Psoas muscle (tissue), 7 donors: ENCODE measurements at regions not wholly inside any gene's neighbourhood (a gene's known extent, or its start where the extent isn't known, plus 50 kb on each side); places are given as distances from the start of the nearest gene placed in this dataset.

ENCODE experiments used
- ATAC-seq, 4 donors: fragments of 200-7000 bp; cut with Tn5 transposase; one replicate each; pipeline ENCODE4 v1.9.1; 2020; ENCODE audit warnings: moderate library complexity in 3 of 4, mild to moderate bottlenecking in 2 of 4
- DNase-seq, 2 donors: peaks; one replicate each; pipeline ENCODE4 v3.0.0-alpha.2; 2020
- H3K27ac ChIP-seq: fragments of 200-600 bp; one replicate; pipeline ENCODE4 v1.8.0; 2022
- H3K27me3 ChIP-seq, 3 donors: fragments of 200-600 bp in 1 of 3; one replicate each; pipeline versions ENCODE4 v1.6.1 to v1.8.0; 2013 to 2022; ENCODE audit warnings: low read length in 2 of 3, mild to moderate bottlenecking in 2 of 3, moderate library complexity in 1 of 3; ENCODE audit not compliant: insufficient read depth in 3 of 3
- H3K36me3 ChIP-seq, 2 donors: fragments of 200-600 bp in 1 of 2; one replicate each; pipeline versions ENCODE4 v1.6.1 to v1.8.0; 2013 to 2022; ENCODE audit warnings: low read depth in 1 of 2, mild to moderate bottlenecking in 1 of 2, moderate library complexity in 1 of 2; ENCODE audit not compliant: insufficient read depth in 1 of 2
- H3K4me1 ChIP-seq: fragments of 200-600 bp; one replicate; pipeline ENCODE4 v1.8.0; 2022
- H3K4me3 ChIP-seq: fragments of 200-600 bp; one replicate; pipeline ENCODE4 v1.8.0; 2022; ENCODE audit warnings: mild to moderate bottlenecking
- H3K9me3 ChIP-seq: fragments of 200-600 bp; one replicate; pipeline ENCODE4 v1.8.0; 2022
- CTCF ChIP-seq: fragments of 200-600 bp; IDR thresholded peaks from one replicate; pipeline ENCODE4 v1.8.0; 2022; ENCODE audit warnings: antibody characterized with exemption
- WGBS, 3 donors: extraction: QIAGEN DNeasy Blood & Tissue Kit; methylation state at CpG; one replicate each; pipeline versions ENCODE4 v1.1.6 to v1.1.7; 2013; 5-methylcytosine and 5-hydroxymethylcytosine counted together
- intact Hi-C, 2 donors: fragments of 100-400 bp; cut with DNase I; formaldehyde crosslinking; loops; one replicate each; pipeline versions ENCODE4 v1.11.0 to v1.14.2; 2022
- donor health status: healthy with polysubstance abuse.
- donor health status: DM: no; HTN: no; CAD: no; lungs with moderate emphysema.
- donor health status: Bipolar disorder and iron deficiency.
- donor health status: healthy.
- donor health status: DM: yes; HTN: yes; CAD: no.
- donor health status: DM: no; HTN: no; CAD: no.
- donor health status: DM: yes; HTN: yes; CAD: no.

DNA sequence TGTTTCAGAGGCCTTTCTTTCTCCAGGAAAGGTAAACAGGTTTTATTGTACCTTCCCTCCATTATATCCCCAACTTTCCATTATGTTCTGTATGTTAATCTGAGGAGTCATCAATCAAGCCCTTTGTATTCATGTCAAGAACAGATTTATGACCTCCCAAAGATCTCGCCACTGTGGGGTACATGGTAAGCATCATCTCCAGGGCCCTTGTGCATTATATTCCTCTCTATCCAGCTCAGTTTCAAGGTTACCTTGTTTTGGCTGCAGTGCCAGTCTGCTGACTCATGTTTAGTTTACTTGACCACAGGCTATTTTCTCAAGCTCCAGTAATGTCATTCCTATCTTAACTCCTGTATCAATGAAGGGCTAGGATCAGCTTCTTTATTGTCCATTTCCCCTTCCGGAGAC, 125.1 kb upstream of the FRMPD4 start:
- H3K4me3 ChIP-seq: no peak overlapping the region
- intact Hi-C loops: no loop called here
- no peaks in the 10 kb centered on the region for H3K36me3 ChIP-seq
- H3K9me3 ChIP-seq: peaks cover 4% of the 10 kb centered on the region
- DNase-seq: no peak
- H3K27me3 ChIP-seq: no peaks in the 10 kb centered on the region
- WGBS, 3 donors: 70 to 76% (median 75%) methylated on average over 2 of the region's 2 CpGs
- no peak overlapping the region for H3K27ac ChIP-seq
- ATAC-seq: no peak
- no peak for TF ChIP-seq CTCF
- no peaks in the 10 kb centered on the region for H3K4me1 ChIP-seq

- Histone ChIP-seq H3K9me3 (no peaks in the 10 kb centered on the region), H3K27ac (no peak overlapping the region), H3K4me1 (no peaks in the 10 kb centered on the region), H3K4me3 (no peak overlapping the region), H3K36me3 (no peaks in the 10 kb centered on the region), H3K27me3 (no peaks in the 10 kb centered on the region)
- no peak for DNase-seq
- intact Hi-C loops: no loop called here
- no peak for TF ChIP-seq CTCF
- 63 to 65% (median 63%) methylated on average over 1 of the region's 1 CpG for WGBS, 3 donors
- no peak for ATAC-seq
Observed at GRCh38 chrX:12021698-12022097, 116.6 kb upstream of the FRMPD4 start.

DNA sequence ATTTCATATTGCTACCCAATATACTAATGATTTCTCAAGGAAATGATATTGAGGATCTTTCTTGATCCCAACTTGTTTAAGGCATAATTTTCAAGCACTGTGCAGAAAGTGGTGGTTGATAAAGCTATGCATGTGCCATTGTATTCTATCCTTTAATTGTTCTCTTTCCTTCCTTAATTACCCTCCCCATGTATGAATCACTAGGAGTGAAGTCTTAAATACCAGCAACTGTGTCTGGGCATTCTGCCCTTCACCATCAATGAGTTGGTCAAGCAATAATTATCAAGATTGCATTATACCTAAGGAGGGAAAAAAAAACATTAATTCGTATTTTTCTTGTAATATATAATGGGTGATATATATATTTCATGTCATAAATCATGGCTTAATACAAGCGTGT, 111.8 kb upstream of the FRMPD4 start:
- Histone ChIP-seq H3K27me3 (no peaks in the 10 kb centered on the region), H3K4me3 (no peak overlapping the region), H3K9me3 (no peaks in the 10 kb centered on the region), H3K27ac (no peak overlapping the region), H3K36me3 (no peaks in the 10 kb centered on the region), H3K4me1 (no peaks in the 10 kb centered on the region)
- ATAC-seq (no peak), DNase-seq (no peak)
- 57 to 86% (median 68%) methylated on average over 2 of the region's 2 CpGs for WGBS, 3 donors
- intact Hi-C loops: no loop called here
- no peak for TF ChIP-seq CTCF

GRCh38 chrX:12032082-12032481, 106.2 kb upstream of the FRMPD4 start:
- intact Hi-C loops: no loop called here
- H3K27ac ChIP-seq: no peak overlapping the region
- no peaks in the 10 kb centered on the region for H3K27me3 ChIP-seq
- H3K4me1 ChIP-seq: no peaks in the 10 kb centered on the region
- 89 to 94% (median 90%) methylated on average over 1 of the region's 1 CpG for WGBS, 3 donors
- TF ChIP-seq CTCF: no peak
- no peak for DNase-seq
- no peaks in the 10 kb centered on the region for H3K9me3 ChIP-seq
- no peak overlapping the region for H3K4me3 ChIP-seq
- no peak for ATAC-seq
- no peaks in the 10 kb centered on the region for H3K36me3 ChIP-seq

- intact Hi-C loops: no loop called here
- ATAC-seq: no peak
- no peaks in the 10 kb centered on the region for H3K36me3 ChIP-seq
- 65 to 85% (median 78%) methylated on average over 6 of the region's 6 CpGs for WGBS, 3 donors
- DNase-seq: no peak
- H3K9me3 ChIP-seq: no peaks in the 10 kb centered on the region
- no peak for TF ChIP-seq CTCF
- H3K27me3 ChIP-seq: no peaks in the 10 kb centered on the region
- no peaks in the 10 kb centered on the region for H3K4me1 ChIP-seq
- H3K27ac ChIP-seq: no peak overlapping the region
- no peak overlapping the region for H3K4me3 ChIP-seq
Observed at GRCh38 chrX:12034741-12035140, 103.5 kb upstream of the FRMPD4 start.
